ENCODE measurements at regions not wholly inside any gene's neighbourhood (a gene's known extent, or its start where the extent isn't known, plus 50 kb on each side); places are given as distances from the start of the nearest gene placed in this dataset.

DNA sequence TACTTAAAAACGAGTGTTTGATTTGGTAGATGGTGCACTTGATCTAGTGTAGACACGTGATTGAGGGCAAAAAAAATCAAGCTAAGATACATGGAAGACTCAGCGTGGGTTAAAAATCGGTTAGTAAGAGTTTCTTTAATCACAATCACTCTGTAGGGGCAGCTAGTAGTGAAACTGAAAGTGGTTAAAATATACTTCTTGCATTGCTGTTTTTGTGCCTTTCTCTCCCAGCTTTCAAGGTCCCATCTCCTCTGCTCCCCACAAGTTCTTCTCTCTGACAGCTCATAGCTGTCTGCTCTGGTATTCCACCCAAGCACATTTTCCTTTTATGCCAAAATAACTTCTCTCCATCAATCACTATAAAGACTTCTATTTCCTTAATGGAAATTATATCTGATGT is 1089.7 kb downstream of the EFNB2 start:
- TF ChIP-seq, protein P1, sequence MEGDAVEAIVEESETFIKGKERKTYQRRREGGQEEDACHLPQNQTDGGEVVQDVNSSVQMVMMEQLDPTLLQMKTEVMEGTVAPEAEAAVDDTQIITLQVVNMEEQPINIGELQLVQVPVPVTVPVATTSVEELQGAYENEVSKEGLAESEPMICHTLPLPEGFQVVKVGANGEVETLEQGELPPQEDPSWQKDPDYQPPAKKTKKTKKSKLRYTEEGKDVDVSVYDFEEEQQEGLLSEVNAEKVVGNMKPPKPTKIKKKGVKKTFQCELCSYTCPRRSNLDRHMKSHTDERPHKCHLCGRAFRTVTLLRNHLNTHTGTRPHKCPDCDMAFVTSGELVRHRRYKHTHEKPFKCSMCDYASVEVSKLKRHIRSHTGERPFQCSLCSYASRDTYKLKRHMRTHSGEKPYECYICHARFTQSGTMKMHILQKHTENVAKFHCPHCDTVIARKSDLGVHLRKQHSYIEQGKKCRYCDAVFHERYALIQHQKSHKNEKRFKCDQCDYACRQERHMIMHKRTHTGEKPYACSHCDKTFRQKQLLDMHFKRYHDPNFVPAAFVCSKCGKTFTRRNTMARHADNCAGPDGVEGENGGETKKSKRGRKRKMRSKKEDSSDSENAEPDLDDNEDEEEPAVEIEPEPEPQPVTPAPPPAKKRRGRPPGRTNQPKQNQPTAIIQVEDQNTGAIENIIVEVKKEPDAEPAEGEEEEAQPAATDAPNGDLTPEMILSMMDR (IDR thresholded peaks at IDR 0.05; ENCODE audit: low read depth, low read length) = no peak
- DNase-seq (ENCODE audit: low read depth, low spot score) = peak; percentile 11
- in situ Hi-C loops (cut with HindIII; ENCODE audit: low sequenced_read_pairs) = no loop called here
- no peak overlapping the region for H3K4me3 ChIP-seq (ENCODE audit: low read depth, low read length)

DNA sequence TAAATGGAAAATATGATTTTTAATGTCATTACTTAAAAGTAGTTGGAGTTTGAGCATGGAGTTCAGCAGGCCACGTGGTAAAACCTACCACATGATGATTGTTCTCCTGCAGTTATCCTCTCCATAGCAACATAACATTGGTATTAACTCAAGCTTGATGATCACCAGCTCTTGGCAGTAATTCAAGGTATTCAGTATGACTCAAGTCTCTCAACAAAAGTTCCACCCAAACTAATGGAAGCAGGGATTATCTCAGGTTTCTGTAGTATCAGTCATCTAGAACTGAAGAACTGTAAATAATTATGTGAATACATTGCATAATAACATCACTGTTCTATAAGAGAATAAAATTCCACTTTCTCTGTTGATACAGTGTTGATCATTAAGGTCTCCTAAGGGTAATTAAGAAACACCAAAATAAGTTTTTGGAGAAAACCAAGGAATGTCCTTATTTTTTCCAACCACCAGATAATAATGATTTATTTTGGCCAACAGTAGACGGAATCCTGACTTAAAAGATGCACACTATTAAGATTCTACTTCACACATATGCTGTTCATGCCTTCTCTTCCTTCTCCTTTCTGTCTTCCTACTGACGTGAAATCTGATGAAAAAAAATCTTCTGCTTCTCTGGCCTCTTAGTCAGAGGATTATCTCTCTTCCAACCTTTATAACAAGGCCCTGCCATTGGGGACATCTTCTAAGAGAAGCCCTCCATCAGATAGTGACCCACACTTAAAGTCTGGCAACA is 1092.3 kb downstream of the EFNB2 start:
- in situ Hi-C loops (cut with HindIII; ENCODE audit: low sequenced_read_pairs) = no loop called here
- TF ChIP-seq, protein P1 (IDR thresholded peaks at IDR 0.05; ENCODE audit: low read depth, low read length) = no peak
- H3K4me3 ChIP-seq (ENCODE audit: low read depth, low read length) = no peak overlapping the region
- DNase-seq (ENCODE audit: low read depth, low spot score) = peak; percentile 99

DNA sequence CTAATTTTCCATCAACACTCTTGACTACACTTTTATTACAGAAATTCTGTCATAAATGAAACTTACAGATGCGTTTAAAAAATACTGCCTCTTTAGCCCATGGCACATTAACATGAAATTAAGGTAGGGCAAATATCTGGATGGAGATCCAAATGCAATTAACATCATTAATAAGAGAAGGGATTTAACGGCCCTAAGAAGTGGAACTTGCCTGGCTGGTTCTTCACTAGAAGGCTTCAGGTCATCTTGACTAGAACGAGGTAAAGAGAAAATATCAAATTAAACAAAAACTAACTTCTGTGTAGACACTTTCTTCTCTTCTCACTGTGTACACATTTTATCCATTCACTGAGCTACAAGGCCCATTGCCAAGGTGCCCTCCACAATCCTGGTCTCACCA is 1093.4 kb downstream of the EFNB2 start:
- in situ Hi-C loops (cut with HindIII; ENCODE audit: low sequenced_read_pairs) = no loop called here
- H3K4me3 ChIP-seq (ENCODE audit: low read depth, low read length) = no peak overlapping the region
- TF ChIP-seq, protein P1 (IDR thresholded peaks at IDR 0.05; ENCODE audit: low read depth, low read length) = no peak
- no peak for DNase-seq (ENCODE audit: low read depth, low spot score)

DNA sequence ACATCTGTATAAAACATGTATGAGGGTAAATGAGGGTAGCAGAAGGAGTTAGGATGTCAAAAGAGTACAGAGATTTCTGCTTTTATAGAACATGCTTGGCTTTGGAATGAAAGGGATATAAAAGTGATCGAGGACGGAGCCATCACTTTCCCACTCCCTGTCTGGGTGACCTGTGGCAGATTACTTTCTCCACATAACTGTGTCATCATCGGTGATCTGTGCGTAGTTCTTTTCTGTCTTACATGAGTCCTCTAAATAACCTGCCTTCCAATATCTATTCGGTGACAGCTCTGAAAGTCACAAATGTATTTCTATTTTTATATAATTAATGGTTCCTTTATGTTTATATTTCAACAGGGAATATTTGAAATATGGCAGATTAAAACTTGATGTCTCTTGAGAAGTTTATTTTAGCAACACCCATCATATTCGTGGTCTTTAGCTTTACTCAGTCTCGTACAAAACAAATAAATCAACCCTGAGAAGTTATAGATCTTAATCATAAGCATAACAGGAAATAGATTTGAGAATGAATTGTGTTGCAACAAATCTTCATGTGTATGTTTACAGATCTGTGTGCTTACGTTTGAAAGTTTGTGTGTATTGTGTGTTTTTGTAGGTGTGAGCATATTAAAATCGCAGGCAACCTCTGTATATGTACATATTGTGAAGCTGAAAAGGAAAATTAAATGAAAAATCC is 1094.3 kb downstream of the EFNB2 start:
- peak; percentile 14 for DNase-seq (ENCODE audit: low read depth, low spot score)
- no peak overlapping the region for H3K4me3 ChIP-seq (ENCODE audit: low read depth, low read length)
- TF ChIP-seq, protein P1 (IDR thresholded peaks at IDR 0.05; ENCODE audit: low read depth, low read length) = no peak
- in situ Hi-C loops (cut with HindIII; ENCODE audit: low sequenced_read_pairs) = no loop called here

DNA sequence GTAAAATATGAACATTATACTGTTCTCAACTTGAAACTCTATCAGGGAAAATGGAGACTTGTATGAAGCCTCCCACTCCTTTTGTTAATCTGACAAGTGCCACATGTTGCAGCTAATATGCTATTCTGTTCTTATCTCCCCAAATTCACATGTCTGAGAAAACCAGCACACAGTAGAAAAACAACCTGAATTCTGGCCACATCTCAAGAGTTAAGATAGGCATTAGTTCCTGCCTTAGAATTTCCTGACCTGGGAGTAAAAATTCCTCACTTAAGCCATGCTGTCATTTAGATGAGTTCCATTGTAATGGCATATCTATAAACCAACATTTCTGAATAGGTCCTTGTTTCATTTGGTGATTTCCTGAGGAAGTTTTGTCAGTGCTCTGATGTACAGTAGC is 1098.5 kb downstream of the EFNB2 start:
- in situ Hi-C loops (cut with HindIII; ENCODE audit: low sequenced_read_pairs) = no loop called here
- no peak for DNase-seq (ENCODE audit: low read depth, low spot score)
- TF ChIP-seq, protein P1 (IDR thresholded peaks at IDR 0.05; ENCODE audit: low read depth, low read length) = no peak
- no peak overlapping the region for H3K4me3 ChIP-seq (ENCODE audit: low read depth, low read length)

- peak; percentile 12 for DNase-seq (ENCODE audit: low read depth, low spot score)
- in situ Hi-C loops (cut with HindIII; ENCODE audit: low sequenced_read_pairs) = no loop called here
- TF ChIP-seq, protein P1 (IDR thresholded peaks at IDR 0.05; ENCODE audit: low read depth, low read length) = no peak
- H3K4me3 ChIP-seq (ENCODE audit: low read depth, low read length) = no peak overlapping the region
Observed at GRCh38 chr13:105432438-105432837, 1103.0 kb downstream of the EFNB2 start.

Measured in astrocyte of the spinal cord (primary cell).